ENCODE measurements at regions not wholly inside any gene's neighbourhood (a gene's known extent, or its start where the extent isn't known, plus 50 kb on each side); places are given as distances from the start of the nearest gene placed in this dataset.

DNA sequence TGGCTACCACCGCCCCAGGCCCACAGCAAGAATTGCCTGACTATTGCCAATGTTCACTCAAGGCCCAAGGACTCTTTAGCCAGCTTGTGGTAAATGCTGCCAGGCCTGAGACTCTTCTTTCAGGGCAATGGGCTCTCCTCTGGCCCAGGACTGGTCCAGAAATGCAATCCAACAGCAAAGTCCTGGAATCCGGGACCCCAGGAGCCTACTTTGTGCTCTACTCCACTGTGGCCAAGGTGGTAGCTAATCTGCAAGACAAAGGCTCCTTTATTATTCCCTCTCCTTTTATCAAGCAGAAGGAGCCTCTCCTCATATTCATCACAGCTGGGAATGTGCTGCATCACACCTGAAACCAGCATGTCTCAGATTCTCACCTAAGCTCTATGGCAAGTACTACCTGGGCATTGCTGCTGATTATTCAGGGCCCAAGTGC, 107.6 kb upstream of the PRSS58 start:
- no peak overlapping the region for H3K9ac ChIP-seq (ENCODE audit: insufficient read depth, low read depth, low read length)
- H3K36me3 ChIP-seq (replicated peaks in 1 of 2; ENCODE audit: control insufficient read depth in 1 of 2, insufficient read depth in 2 of 2, low read length in 2 of 2), result no peaks in the 10 kb centered on the region
- peaks cover 17% of the 10 kb centered on the region; the same call in 1 of the 2 replicates for H3K9me3 ChIP-seq (ENCODE audit: low read length)
- H3K27me3 ChIP-seq (ENCODE audit: control insufficient read depth in 1 of 2, insufficient read depth in 2 of 2, low read length in 2 of 2), result no peaks in the 10 kb centered on the region; a peak in 1 of 5 replicates
- CTCF ChIA-PET (ENCODE audit: low intra/inter-chr PET ratio, low total read pairs), result no interaction called here
- no peak overlapping the region for H3K27ac ChIP-seq (ENCODE audit: extremely low read length, insufficient read depth, low read length)
- FAIRE-seq (no peak), ATAC-seq (no peak), DNase-seq (ENCODE audit: low spot score) (no peak)
- H2AFZ ChIP-seq (ENCODE audit: low read length), result no peak overlapping the region
- intact Hi-C loops (cut with micrococcal nuclease; ENCODE audit: unreplicated experiment) (no loop called here), in situ Hi-C loops (cut with HindIII; ENCODE audit: extremely low pct_ligation_motif_present, low pct_unique_long_range_greater_than_20kb) (no loop called here)
- TF ChIP-seq, protein P1, sequence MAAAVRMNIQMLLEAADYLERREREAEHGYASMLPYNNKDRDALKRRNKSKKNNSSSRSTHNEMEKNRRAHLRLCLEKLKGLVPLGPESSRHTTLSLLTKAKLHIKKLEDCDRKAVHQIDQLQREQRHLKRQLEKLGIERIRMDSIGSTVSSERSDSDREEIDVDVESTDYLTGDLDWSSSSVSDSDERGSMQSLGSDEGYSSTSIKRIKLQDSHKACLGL (CRISPR knock-in tag; IDR thresholded peaks at IDR 0.05), result no peak
- no peak for TF ChIP-seq SALL2 (CRISPR knock-in tag; IDR thresholded peaks at IDR 0.05)
- TF ChIP-seq NONO (IDR thresholded peaks at IDR 0.05), result no peak
- TF ChIP-seq NONO (CRISPR knock-in tag; conservative IDR thresholded peaks at IDR 0.05), result no peak
- TF ChIP-seq ZNF496 (CRISPR knock-in tag; IDR thresholded peaks at IDR 0.05; ENCODE audit: insufficient replicate concordance), result no peak
- no peak for TF ChIP-seq ZNF326 (CRISPR knock-in tag; IDR thresholded peaks at IDR 0.05; ENCODE audit: borderline replicate concordance)
- no peak for TF ChIP-seq HOXA3 (CRISPR knock-in tag; IDR thresholded peaks at IDR 0.05)
- TF ChIP-seq ZFP91 (CRISPR knock-in tag; IDR thresholded peaks at IDR 0.05; ENCODE audit: borderline replicate concordance), result no peak
- no peak for TF ChIP-seq CBX2 (IDR thresholded peaks at IDR 0.05; ENCODE audit: low read depth, low read length)
- TF ChIP-seq CBX2 (CRISPR knock-in tag; IDR thresholded peaks at IDR 0.05; ENCODE audit: low read depth), result no peak
- TF ChIP-seq, protein P2, sequence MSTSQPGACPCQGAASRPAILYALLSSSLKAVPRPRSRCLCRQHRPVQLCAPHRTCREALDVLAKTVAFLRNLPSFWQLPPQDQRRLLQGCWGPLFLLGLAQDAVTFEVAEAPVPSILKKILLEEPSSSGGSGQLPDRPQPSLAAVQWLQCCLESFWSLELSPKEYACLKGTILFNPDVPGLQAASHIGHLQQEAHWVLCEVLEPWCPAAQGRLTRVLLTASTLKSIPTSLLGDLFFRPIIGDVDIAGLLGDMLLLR (CRISPR knock-in tag; IDR thresholded peaks at IDR 0.05), result no peak
- TF ChIP-seq, protein P3, sequence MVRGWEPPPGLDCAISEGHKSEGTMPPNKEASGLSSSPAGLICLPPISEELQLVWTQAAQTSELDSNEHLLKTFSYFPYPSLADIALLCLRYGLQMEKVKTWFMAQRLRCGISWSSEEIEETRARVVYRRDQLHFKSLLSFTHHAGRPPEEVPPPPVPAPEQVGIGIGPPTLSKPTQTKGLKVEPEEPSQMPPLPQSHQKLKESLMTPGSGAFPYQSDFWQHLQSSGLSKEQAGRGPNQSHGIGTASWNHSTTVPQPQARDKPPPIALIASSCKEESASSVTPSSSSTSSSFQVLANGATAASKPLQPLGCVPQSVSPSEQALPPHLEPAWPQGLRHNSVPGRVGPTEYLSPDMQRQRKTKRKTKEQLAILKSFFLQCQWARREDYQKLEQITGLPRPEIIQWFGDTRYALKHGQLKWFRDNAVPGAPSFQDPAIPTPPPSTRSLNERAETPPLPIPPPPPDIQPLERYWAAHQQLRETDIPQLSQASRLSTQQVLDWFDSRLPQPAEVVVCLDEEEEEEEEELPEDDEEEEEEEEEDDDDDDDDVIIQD (CRISPR knock-in tag; IDR thresholded peaks at IDR 0.05; ENCODE audit: low read depth), result no peak
- TF ChIP-seq, protein P4, sequence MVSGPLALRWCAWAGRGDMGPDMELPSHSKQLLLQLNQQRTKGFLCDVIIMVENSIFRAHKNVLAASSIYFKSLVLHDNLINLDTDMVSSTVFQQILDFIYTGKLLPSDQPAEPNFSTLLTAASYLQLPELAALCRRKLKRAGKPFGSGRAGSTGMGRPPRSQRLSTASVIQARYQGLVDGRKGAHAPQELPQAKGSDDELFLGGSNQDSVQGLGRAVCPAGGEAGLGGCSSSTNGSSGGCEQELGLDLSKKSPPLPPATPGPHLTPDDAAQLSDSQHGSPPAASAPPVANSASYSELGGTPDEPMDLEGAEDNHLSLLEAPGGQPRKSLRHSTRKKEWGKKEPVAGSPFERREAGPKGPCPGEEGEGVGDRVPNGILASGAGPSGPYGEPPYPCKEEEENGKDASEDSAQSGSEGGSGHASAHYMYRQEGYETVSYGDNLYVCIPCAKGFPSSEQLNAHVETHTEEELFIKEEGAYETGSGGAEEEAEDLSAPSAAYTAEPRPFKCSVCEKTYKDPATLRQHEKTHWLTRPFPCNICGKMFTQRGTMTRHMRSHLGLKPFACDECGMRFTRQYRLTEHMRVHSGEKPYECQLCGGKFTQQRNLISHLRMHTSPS (CRISPR knock-in tag; IDR thresholded peaks at IDR 0.05; ENCODE audit: low read depth), result no peak
- TF ChIP-seq KLF11 (CRISPR knock-in tag; IDR thresholded peaks at IDR 0.05), result no peak
- POLR2A ChIA-PET, result no interaction called here
- BruUV-seq (replicated peaks), result no TSS peak
- H3K4me1 ChIP-seq (ENCODE audit: insufficient read depth, low read length), result no peaks in the 10 kb centered on the region
- WGBS (ENCODE audit: low lambda C conversion rate), result 0% methylated on average over 1 of the region's 2 CpGs
- no peaks in the 10 kb centered on the region for H3K79me2 ChIP-seq (ENCODE audit: insufficient read depth, low read length)
- no peak overlapping the region for H3K4me2 ChIP-seq (ENCODE audit: low read depth, low read length)
- no peak overlapping the region for H3K4me3 ChIP-seq (replicated peaks in 1 of 3; ENCODE audit: insufficient read depth in 1 of 3, low read depth in 2 of 3, low read length in 3 of 3)
- no peaks in the 10 kb centered on the region for H4K20me1 ChIP-seq (ENCODE audit: insufficient read depth, low read length)
